GM19463 (cell line): ENCODE measurements at regions not wholly inside any gene's neighbourhood (a gene's known extent, or its start where the extent isn't known, plus 50 kb on each side); places are given as distances from the start of the nearest gene placed in this dataset.

ENCODE experiments used
- ATAC-seq: cut with Tn5 transposase; IDR thresholded peaks from one replicate; pipeline ENCODE4 v1.9.1; 2021; ENCODE audit warnings: mild to moderate bottlenecking, moderate library complexity; ENCODE audit not compliant: unreplicated experiment

DNA sequence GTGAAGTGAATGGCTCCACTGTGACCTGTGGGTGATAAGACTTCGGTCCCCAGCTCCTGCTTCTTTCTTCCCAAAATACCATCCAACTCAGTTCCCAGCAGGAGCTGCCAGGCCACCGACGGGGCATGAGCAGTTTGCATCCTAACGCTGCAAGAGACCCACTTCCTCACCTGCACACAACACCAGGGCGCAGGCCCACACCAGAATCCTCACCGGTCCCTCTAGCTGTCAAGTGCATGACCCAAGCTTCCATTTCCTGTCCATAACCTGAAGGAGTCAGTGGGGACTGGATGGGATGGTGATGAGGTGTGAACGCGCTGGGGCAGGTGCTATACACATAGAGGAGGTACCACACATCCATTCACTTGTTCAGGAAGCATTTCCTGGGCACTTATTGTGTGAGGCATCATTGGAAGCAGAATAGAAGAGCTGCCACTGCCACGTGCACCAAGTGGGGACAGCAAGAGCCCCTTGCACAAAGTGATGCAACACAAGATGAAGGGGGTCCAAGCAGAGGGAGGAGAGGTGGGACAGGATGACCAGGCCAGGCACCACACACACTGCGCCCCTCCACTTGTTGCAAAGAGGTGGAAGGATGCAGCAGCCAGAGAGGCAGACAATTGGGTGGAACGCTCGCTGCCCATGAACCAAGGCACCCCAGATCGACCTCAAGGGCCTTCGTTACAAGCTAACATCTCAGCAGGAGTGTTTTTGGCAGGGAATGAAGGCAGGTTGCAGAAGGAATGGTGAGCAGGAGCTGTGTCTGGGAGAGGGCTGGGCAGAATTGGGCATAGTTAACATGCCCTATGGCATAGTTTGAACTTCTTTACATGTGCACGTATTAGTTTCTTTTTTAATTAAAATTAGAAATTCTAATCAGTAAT is 605.8 kb upstream of the MGMT start:
- ATAC-seq: no peak

DNA sequence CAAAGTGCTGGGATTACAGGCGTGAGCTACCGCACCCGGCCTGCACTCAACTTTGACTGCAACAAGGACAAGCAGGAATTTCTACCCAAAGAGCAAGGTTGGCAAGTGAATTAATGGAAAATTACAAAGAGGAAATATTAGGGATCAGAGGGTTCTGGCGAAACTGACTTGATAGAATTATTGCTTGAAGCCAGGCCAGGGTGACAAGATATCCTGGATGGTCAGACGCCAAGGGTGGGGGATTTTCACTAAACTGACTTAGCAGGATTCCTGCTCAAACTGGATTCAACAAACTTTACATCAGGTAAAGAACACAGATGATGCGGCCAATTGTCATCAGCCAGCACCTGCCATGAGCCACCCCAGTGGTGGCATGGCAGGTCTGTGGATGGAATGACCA is 603.6 kb upstream of the MGMT start:
- ATAC-seq: no peak

DNA sequence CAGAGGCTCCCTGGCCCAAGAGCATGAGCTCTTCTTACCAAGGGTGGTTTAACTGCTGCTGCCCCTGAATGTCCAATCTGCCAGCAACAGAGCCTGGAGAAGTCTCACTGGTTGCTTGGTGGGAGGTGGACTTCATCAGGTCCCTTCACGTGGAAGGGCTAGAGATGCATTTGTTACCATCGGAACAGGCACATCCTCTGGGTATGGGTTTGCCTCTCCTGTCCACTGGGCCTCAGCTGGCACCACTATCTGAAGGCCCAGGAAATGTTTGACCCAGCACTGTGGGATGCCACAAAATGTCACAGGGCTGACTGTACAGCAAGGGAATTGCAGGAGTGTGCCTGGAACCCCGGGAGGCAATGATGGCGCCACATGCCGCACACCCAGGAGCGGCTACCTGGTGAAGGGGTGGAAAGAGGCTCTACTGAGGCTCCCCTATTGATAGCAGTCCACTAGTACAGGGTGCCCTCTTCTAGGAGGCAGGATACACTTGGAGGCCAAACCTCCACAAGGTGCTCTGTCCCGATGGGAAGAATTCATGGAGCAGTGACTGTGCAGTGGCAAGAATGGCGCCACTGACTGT is 603.1 kb upstream of the MGMT start:
- ATAC-seq: no peak

DNA sequence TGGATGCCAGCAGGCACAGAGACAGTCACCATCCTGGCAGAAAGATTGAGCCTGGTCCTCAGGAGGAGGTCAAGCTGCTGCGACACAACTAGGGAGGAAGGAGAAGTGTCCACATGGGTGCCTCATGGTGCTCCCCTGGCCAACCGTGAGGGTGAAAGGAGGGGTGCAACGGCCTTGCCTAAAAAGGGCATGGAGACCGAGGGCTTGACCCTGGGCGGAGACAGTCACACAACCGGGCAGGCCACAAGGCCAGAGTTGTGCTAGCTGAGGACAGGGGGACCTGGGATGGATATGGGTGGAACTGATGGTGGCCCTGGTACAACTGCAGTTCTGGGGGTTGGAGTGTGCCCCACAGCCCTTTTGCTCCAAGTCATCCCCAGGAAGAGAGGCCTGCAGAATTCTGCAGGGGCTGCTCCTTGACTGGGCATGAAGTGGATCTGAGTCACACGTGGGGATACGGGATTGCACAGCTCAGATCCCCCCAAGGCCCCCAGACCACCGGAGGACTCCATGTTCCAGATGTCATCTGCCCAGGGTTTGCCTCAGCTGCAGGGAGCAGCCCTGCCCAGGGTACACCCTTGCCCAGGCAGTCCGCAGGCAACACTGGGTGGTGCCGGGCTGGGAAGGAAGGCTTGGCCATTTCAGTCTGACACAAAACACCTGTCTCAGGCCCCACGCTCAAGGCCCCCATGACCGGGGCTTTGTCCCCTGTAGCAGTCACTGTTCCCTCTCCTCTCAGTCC is 602.3 kb upstream of the MGMT start:
- no peak for ATAC-seq

DNA sequence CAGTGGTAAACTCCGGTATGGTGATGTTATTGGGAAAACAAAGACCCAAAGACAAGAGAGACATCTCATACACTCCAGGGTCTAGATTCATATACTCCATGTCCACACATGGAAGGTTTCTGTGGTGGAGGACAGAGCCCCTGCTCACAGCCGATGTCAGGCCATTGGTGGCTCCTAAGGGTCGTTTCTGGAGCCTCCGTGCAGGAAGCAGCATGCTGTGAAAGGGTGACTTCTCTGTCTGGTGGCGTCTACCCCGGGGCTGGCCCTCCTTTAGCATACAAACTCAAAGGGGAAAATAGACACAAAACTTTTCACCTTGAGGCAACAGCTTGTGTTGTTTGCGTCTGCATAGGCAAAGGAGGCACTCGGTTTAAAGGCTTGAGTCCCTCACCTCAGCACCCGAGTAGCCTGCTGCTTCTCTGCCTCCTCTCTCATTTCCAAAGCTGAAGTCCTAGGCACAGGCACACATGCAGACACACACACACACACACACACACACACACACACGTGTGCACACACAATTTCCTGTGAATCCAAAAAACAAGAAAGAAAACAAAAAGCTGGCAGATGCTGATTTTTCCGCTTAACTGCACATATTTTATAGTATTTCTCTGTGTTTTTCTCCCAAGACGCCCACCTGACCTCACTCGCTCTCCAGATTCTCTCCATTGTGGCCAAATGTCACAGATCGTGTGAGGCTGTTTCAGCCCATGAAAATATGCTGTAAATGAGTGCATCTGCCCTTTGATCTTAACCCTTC is 601.4 kb upstream of the MGMT start:
- no peak for ATAC-seq

DNA sequence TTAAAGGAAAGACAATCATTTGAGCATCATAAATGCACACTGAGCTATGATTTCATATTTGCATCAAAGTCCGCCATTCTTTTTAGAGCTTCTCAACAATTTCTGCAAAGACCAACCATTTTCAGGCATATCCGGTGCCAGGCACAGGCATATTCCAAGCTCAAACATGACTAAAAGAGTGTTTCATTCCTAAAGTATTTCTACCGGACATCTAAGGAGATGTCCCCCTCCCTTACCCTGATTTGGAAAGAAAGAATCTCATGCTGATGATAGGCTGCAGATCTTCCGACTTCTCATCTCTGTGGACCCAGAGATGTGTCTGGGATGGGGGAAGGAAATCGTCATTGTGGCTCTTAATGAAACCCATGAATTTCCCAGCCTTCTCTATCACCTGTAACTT is 600.5 kb upstream of the MGMT start:
- no peak for ATAC-seq

DNA sequence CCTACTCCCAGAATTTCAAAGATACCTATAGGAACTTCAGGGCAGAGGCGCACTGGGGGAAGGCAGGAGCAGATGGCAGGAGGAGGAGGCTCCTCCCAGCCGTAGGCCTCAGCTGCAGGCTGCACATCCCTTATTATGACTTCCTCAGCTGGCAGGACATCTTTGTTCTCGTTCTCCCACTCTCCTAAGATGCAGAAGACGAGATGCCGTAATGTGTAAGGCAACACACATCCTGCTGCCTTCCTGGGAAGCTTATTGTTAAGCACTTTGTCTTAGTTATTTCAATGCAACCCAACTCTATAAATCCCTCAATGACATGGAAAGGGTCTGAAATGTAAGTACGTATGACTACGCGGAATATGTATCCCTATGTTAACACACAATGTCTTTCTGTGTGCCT is 599.8 kb upstream of the MGMT start:
- no peak for ATAC-seq

DNA sequence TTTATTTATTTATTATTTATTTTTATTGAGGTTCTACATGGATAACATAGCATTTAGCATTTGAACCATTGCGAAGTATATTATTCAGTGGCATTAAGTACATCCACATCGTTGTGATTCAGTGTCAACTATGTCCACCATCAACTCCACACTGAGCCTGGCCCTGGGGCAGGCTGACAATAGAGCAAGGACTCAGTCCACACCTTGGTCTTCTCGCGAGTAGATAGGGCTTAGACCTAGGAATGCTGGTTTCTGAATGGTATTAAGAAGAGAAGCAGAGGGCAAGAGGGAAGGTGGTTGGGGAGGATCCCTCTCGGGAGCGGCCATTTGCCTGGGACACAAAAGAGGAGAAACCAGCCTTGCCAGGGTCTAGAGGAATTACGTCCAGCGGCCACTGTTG is 599.2 kb upstream of the MGMT start:
- ATAC-seq: no peak

DNA sequence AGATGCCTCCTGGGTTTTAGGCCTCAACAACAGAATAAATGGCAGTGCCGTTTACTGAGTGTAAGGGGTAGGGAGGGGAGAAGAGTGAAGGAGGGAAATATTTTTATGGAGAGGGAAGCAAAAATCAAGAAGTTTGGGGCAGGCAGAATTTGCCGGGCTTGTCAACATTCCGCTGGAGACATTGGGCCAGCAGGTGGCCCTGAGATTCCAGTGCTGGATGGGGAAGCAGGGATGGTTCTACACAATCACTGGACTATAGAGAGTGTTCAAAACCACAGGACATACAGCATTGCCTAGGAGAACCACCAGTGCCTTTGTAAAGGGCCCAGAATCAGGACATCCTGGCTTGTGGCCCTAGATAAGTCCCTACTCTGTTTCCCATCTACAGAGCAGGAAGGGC is 598.6 kb upstream of the MGMT start:
- ATAC-seq: no peak

DNA sequence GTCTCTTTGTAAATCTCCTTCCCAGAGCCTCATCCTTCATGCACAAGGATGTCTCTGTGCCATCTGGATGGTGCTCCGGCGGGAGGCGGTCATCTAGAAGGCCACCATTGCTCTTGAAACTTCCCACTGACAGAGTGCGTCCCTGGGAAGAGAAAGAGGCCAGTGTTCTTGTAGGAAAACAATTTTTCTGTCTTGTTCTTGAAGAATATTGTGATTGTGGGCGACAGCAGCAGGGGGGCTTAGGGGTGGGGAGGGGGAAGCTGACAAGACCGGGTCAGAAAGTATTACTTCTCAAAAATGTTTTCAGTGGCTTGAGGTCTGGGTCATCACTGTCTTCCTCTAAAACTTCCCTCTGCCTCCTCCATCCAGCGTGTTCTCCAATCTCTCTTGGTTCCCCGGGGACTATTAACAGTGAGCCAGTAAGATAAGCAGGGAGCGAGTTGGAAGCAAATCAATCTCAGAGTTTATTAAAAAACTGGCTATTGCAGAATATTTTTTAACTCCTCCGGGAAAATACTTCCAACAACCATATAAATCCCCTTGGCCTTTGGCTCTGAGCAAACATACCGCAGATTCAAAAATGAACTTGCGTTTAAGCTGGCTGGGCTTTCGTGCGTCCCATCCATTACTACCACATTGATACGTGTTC is 597.8 kb upstream of the MGMT start:
- no peak for ATAC-seq

DNA sequence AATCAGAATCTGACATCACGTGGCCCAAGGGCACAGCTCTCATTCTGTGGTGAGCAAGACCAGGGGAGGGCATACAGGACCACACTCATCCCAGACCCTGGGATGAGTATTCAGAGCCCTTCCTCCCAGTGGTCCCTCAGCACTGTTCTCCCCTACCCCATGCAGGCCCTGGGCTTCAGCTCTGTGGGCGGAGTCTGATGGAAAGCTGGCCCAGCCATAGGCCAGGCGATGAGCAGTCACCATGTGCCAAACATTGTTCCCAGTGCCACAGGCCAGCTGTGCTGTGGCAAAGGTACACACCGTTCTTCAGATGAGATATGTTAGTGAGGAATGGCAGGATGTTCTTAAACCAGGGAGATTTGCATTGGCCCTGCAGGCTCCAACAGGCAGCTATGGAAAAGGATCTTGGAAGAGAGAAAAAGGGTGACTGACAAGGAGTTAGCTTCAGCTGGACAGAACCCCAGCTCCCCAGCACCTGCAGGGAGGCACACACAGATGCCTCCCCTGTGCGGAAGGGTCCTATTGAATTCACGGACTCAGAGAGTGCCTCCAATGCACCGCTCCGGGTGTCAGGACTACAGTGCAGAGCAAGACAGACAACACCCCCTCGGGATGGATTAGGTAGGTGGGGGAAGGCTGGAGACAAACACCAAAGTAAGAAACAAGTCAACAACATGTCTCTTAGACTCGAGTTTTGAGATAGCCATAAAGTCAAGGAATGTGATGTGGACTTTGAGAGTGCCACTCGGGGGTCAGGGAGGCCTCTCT is 596.0 kb upstream of the MGMT start:
- ATAC-seq: no peak

DNA sequence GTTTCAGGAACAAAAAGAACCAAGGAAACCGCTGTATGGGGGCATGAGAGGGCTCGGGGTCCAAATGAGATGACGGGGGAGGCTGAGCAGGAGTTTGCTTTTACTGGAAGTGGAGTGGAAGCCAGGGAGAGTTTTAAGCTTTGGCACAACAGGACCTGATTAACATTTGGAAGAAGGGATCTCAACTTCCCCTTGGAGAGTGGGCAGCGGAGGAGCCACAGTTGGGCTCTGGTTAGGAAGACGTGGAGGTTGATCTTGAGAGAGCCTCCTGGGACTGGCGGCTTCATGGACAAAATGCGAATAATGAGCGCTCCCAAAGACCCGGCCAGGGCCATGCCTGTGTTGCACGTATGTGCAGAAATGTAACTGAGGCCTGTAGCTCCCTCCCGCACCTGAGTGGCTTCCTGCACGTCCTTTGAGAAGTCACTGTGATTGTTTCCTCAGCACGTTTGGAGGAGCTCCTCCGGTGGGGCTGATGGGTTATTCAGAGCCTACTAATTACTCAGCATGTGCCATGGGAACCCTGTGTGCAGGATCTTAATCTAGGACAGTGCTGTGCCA is 595.3 kb upstream of the MGMT start:
- ATAC-seq: no peak

DNA sequence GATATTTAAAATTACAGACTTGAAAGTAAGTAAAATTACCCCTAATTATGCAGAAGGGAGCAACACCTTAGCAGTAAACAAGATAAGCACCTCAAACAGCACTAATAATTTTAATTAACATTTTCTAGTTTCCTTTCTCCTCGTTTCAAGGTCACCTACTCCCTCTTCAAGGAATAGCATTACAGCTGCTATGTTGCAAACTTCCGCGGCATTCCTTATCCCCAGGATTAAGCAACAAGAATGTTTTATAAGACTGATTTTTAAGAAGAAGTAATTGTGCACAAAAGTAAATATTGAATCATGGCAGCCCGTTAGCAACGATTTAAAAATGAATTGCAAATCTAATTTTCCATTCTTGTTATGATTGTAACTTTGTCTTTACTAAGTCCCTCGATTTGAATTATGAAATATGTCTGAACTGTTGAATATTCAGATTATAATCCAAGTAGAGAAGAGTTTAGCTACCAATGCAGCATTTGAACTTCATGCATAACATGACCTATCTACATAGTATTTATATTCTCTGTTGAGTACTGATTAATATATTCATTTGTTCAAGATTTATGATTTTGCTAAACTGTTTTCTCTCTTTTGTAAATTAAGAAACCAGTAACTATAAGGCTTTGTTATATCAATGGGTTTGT is 593.5 kb upstream of the MGMT start:
- ATAC-seq: no peak

DNA sequence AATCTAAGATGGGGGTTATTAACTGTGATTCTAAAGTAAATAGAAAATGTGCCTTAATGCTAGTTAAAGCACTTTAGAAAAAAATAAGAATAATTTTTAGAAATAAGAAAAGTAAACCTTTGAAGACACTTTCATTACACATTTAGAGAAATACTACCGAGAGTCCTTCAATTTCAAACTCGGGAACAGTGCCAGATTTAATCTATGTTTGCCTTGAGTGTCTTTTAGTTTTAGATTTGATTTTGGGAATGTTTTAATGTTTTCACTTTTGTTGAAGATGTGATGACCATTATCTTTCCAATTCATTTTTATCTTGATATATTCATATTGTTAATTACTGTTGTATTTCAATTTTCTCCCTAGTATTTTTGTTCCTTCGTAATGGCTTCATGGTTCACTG is 592.7 kb upstream of the MGMT start:
- ATAC-seq: no peak

DNA sequence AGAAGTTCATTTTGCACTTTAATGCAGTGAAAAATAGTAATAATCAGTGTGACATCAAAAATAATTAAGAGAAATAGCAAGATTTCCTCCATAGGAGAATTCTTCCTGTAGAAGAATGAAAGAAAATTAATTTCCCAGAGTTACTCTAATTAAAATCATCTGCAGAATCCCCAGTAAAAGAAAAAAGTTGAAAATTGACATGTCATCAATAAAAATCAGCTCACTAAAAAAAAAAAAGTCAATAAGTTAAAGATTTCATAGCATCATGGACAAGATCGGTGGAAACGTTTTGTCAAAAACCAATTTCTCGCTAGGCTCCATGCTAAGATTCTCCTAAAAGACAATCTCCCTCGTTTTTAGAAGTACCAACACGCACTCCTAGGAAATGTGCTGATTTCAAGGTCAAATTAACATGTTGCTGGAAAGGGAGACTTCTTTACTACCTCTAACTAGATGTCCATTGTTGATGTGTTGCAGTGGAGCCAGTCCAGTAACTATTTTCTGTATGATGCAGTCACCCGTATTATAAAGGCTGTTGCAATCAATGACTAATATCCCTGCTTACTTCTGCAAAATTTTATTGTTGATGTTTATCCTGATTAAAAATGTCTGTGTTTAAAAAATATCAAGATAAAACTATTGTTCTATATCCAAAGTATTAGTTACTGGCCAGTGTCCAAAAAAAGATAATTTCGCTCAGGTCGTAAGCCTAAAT is 591.9 kb upstream of the MGMT start:
- ATAC-seq: no peak

DNA sequence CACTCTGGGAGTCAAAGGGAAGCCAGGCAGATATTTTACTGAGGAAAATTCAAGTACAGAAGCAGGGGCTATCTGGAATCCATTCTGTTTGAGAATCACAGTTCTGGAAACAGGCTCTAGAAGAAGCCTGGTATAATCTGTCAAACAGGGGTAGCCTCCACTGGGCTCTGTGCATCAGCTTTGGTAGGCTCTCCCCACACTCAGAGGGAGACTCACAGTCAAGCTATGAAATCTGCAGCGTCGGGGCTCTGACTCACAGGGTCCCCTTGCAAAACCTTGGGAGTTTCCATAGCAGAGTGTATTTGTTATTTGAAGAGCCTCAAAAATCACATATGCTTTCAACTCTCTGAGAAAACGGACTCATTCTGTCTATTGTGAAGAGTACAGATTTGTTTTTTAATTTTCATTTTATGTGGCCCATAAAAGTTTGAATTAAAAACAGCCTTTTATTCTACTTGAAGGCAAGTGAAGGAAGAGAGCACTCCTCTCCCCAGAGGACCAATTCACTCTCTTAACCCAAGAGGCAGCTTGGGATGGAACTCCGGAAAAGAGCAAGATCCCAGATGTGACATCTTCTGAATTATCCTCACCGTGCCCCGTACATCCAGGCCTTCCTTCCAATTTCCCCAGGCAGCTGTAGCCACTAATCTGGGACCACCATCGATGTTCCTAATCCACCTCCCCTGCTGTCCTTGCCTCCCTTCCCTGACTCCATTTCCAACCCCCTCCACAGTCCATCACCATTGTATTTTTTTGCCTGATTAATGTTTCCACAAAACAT is 590.9 kb upstream of the MGMT start:
- ATAC-seq: no peak

DNA sequence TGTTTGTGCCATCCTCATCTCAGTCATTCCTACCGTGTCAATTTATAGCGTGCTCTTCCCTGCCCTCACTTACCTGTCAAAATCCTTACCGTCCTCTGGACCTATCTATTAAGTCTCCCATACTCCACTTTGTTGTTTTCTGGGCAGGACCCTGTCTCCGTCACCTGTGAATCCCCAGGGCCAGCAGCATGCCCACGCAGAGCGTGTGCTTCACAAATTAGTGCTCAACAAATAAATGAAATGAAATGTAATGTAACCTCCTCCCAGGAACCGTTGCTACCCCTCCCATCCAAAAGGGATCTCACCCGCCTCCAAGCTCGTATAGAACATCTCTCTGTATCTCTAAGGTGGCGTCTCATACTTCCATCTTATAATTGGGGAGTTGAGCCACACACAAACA is 589.9 kb upstream of the MGMT start:
- no peak for ATAC-seq

DNA sequence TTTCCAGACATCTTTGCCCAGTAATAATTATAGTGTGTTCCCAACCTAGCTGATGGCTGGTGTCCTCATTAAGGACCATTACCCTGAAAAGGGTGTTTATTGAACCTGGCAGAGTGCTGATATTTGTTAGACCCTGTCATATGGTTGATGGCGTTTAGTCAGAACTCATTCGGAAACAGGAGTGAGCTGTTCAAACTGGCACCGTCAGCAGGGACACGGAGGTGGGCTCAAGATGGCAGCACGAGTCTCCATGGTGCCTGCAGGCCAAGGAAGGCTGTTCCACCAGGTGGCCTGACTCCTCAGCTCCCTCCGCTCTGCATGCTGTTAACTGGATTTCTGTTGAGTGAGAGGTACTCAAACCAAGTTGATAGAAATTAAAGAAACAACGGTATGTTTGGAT is 589.1 kb upstream of the MGMT start:
- ATAC-seq: no peak
